HCT116 (cell line): ENCODE measurements at regions not wholly inside any gene's neighbourhood (a gene's known extent, or its start where the extent isn't known, plus 50 kb on each side); places are given as distances from the start of the nearest gene placed in this dataset.

Experiments used
- ATAC-seq: fragments of 200-7000 bp; cut with Tn5 transposase; 2 replicates; pipeline ENCODE4 v1.9.1; 2020; ENCODE audit warnings: mild to moderate bottlenecking, moderate library complexity
- BruUV-seq: library from RNA; stranded (reverse); fragments of 400-500 nt; replicated peaks from 2 replicates; lab custom pipeline; 2021; lab: Mats Ljungman, UMichigan
- CTCF ChIA-PET: fragments of 300-600 bp; sonication (Branson Sonifier 250); formaldehyde crosslinking; loops from one replicate; lab custom pipeline; 2021; ENCODE audit warnings: antibody characterized with exemption; lab: Charles Lee
- POLR2A ChIA-PET: fragments of 300-600, 350-600 bp; sonication (Branson Sonifier 250); formaldehyde crosslinking; loops from one replicate; lab custom pipeline; 2021; ENCODE audit warnings: antibody characterized with exemption; lab: Charles Lee
- RAD21 ChIA-PET, 2 experiments: fragments of 300-600 bp; sonication (Branson Sonifier 250); formaldehyde crosslinking; loops; one replicate each; lab custom pipeline; 2023; ENCODE audit warnings: low total read pairs in 2 of 2; ENCODE audit not compliant: uncharacterized antibody in 2 of 2, unreplicated experiment in 2 of 2, low non-redundant PET in 1 of 2; lab: Charles Lee
- DNase-seq: peaks from one replicate; pipeline ENCODE4 v3.0.0-alpha.2; 2010; ENCODE audit warnings: low read depth, low spot score
- H2AFZ ChIP-seq: fragments of 200-600 bp; shearing (Covaris generic), sonication (generic); 2 replicates; pipeline ENCODE4 v1.6.1; 2017; ENCODE audit warnings: low read depth, mixed run types, mixed read lengths, antibody characterized with exemption, low read length; ENCODE audit not compliant: poor library complexity, severe bottlenecking
- H3K27ac ChIP-seq: 2 replicates; pipeline ENCODE4 v1.5.1; 2012; ENCODE audit warnings: low read depth, low read length
- H3K27me3 ChIP-seq: fragments of 200-600 bp; sonication (generic); 2 replicates; pipeline ENCODE4 v1.6.1; 2016; ENCODE audit warnings: mixed run types, low read length, mixed read lengths; ENCODE audit not compliant: insufficient read depth
- H3K36me3 ChIP-seq, 2 experiments: fragments of 200-500 bp in 1 of 2; fragments of 200-600 bp in 1 of 2; sonication (Bioruptor generic) in 1 of 2; sonication (generic) in 1 of 2; 2 replicates each; pipeline versions ENCODE4 v1.5.1 to v1.6.1; 2014 to 2016; ENCODE audit warnings: low read length in 2 of 2, inconsistent platforms in 1 of 2, mixed read lengths in 1 of 2, mixed run types in 1 of 2; ENCODE audit not compliant: insufficient read depth in 2 of 2, control insufficient read depth in 1 of 2
- H3K4me1 ChIP-seq, 2 experiments: fragments of 200-600 bp in 1 of 2; sonication (generic) in 1 of 2; 2 replicates each; pipeline versions ENCODE4 v1.5.1 to v1.6.1; 2012 to 2017; ENCODE audit warnings: low read length in 2 of 2, inconsistent platforms in 1 of 2, mild to moderate bottlenecking in 1 of 2, mixed read lengths in 1 of 2, mixed run types in 1 of 2, moderate library complexity in 1 of 2; ENCODE audit not compliant: insufficient read depth in 2 of 2, control insufficient read depth in 1 of 2
- H3K4me2 ChIP-seq: fragments of 200-600 bp; sonication (generic); 2 replicates; pipeline ENCODE4 v1.6.1; 2017; ENCODE audit warnings: mixed run types, low read length, mixed read lengths
- H3K4me3 ChIP-seq, 2 experiments: fragments of 200-600 bp in 1 of 2; sonication (generic) in 1 of 2; replicated peaks in 1 of 2; 2 replicates each; pipeline ENCODE4 v1.5.1; 2011 to 2016; ENCODE audit warnings: low read length in 2 of 2, control low read depth in 1 of 2, low read depth in 1 of 2, mild to moderate bottlenecking in 1 of 2, mixed read lengths in 1 of 2, mixed run types in 1 of 2
- H3K79me2 ChIP-seq: fragments of 200-600 bp; sonication (generic); 2 replicates; pipeline ENCODE4 v1.6.1; 2017; ENCODE audit warnings: mild to moderate bottlenecking, mixed run types, low read length, moderate library complexity, mixed read lengths; ENCODE audit not compliant: insufficient read depth
- H3K9ac ChIP-seq: fragments of 200-600 bp; sonication (generic); 2 replicates; pipeline ENCODE4 v1.6.1; 2016; ENCODE audit warnings: low read length, mixed read lengths
- H3K9me2 ChIP-seq: fragments of 200-600 bp; sonication (generic), shearing (Covaris generic); 2 replicates; pipeline ENCODE4 v1.6.1; 2017; ENCODE audit warnings: mixed run types, mild to moderate bottlenecking, moderate library complexity; ENCODE audit not compliant: insufficient read depth
- H3K9me3 ChIP-seq, 2 experiments: fragments of 200-500 bp in 1 of 2; fragments of 200-600 bp in 1 of 2; sonication (Bioruptor generic) in 1 of 2; sonication (generic) in 1 of 2; 2 replicates each; pipeline ENCODE4 v1.6.1; 2014 to 2017; ENCODE audit warnings: low read length in 2 of 2, mixed read lengths in 2 of 2, inconsistent platforms in 1 of 2, low read depth in 1 of 2, mild to moderate bottlenecking in 1 of 2, mixed run types in 1 of 2, moderate library complexity in 1 of 2; ENCODE audit not compliant: control insufficient read depth in 1 of 2, insufficient read depth in 1 of 2
- H4K20me1 ChIP-seq: fragments of 200-600 bp; sonication (generic), shearing (Covaris generic); 2 replicates; pipeline ENCODE4 v1.6.1; 2017; ENCODE audit warnings: mixed run types, mild to moderate bottlenecking, moderate library complexity; ENCODE audit not compliant: insufficient read depth
- CBX3 ChIP-seq: IDR thresholded peaks from 2 replicates; pipeline ENCODE4 v1.6.1; 2012; ENCODE audit warnings: low read depth
- CEBPB ChIP-seq: IDR thresholded peaks from 2 replicates; pipeline ENCODE4 v1.6.1; 2012; ENCODE audit warnings: low read depth
- CTCF ChIP-seq, 3 experiments: fragments of 200-600 bp in 1 of 3; sonication (generic) in 1 of 3; IDR thresholded peaks in 2 of 3; conservative IDR thresholded peaks in 1 of 3; 2 replicates each; pipeline ENCODE4 v1.5.1; 2012 to 2017; ENCODE audit warnings: low read depth in 2 of 3, low read length in 2 of 3, antibody characterized with exemption in 1 of 3, borderline replicate concordance in 1 of 3, control low read depth in 1 of 3, mild to moderate bottlenecking in 1 of 3, mixed read lengths in 1 of 3, mixed run types in 1 of 3, moderate library complexity in 1 of 3; ENCODE audit not compliant: insufficient read depth in 1 of 3
- EGR1 ChIP-seq: IDR thresholded peaks from 2 replicates; pipeline ENCODE4 v1.6.1; 2012; ENCODE audit warnings: low read depth
- EZH2 ChIP-seq: fragments of 200-600 bp; sonication (generic); IDR thresholded peaks from 2 replicates; pipeline ENCODE4 v1.6.1; 2017; ENCODE audit warnings: antibody characterized with exemption, mixed run types
- JUND ChIP-seq: IDR thresholded peaks from 2 replicates; pipeline ENCODE4 v1.6.1; 2012
- POLR2A ChIP-seq: IDR thresholded peaks from 2 replicates; pipeline ENCODE4 v1.7.0; 2011; ENCODE audit warnings: borderline replicate concordance; ENCODE audit not compliant: insufficient read depth, insufficient read length; ENCODE audit errors: extremely low read depth
- SIN3A ChIP-seq: IDR thresholded peaks from 2 replicates; pipeline ENCODE4 v1.6.1; 2012; ENCODE audit warnings: low read depth
- SP1 ChIP-seq: IDR thresholded peaks from 2 replicates; pipeline ENCODE4 v1.6.1; 2012; ENCODE audit warnings: low read depth
- TCF7L2 ChIP-seq: IDR thresholded peaks from 2 replicates; pipeline ENCODE4 v1.7.0; 2011; ENCODE audit warnings: borderline replicate concordance, inconsistent platforms; ENCODE audit not compliant: insufficient read depth, insufficient read length; ENCODE audit errors: extremely low read depth
- YY1 ChIP-seq: IDR thresholded peaks from 2 replicates; pipeline ENCODE4 v1.6.1; 2011; ENCODE audit warnings: low read length, low read depth, moderate library complexity, mild to moderate bottlenecking; ENCODE audit not compliant: insufficient replicate concordance; ENCODE audit errors: extremely low read depth
- ZNF274 ChIP-seq: fragments of 200-500 bp; sonication (Bioruptor generic); IDR thresholded peaks from 2 replicates; pipeline ENCODE4 v1.6.1; 2014; ENCODE audit warnings: mild to moderate bottlenecking, low read depth, low read length, inconsistent platforms
- intact Hi-C: fragments of 100-400 bp; cut with micrococcal nuclease; formaldehyde crosslinking; loops from 2 replicates; pipeline ENCODE4 v1.10.0; 2022
- TF ChIP-seq, protein P1 (sequence below): IDR thresholded peaks from 2 replicates; pipeline ENCODE4 v1.6.1; 2012; ENCODE audit warnings: low read depth
- TF ChIP-seq, protein P2 (sequence below): IDR thresholded peaks from 2 replicates; pipeline ENCODE4 v1.6.1; 2011; ENCODE audit warnings: mild to moderate bottlenecking, low read length, moderate library complexity; ENCODE audit not compliant: insufficient replicate concordance; ENCODE audit errors: extremely low read depth
- TF ChIP-seq, protein P3 (sequence below): IDR thresholded peaks from 2 replicates; pipeline ENCODE4 v1.6.1; 2012

DNA sequence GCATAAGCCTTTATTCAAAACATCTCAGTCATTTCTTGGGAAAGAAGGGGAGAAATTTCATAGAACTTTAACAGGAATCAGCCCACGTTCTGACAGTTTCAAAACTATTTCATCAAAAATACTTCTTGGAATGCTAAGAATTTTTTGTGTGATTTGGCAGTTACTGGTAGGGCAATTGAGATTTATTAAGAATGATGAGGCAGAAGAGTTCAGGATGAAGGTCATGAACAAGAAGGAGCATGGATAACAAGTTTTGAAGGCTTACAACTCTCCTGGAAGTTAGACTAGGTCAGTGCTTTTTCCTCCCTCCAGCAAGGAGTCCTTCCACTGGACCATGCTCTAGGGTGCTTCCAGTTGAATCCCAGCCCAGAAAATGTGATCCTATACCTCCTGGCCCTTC lies 569.9 kb downstream of the ANKRD7 start:
- H3K36me3 ChIP-seq = no peaks in the 10 kb centered on the region
- H3K27me3 ChIP-seq = no peaks in the 10 kb centered on the region
- H3K79me2 ChIP-seq = no peaks in the 10 kb centered on the region
- H2AFZ ChIP-seq = no peak overlapping the region
- H3K27ac ChIP-seq = no peak overlapping the region
- H3K9me3 ChIP-seq = no peaks in the 10 kb centered on the region
- H3K9ac ChIP-seq = no peak overlapping the region
- ChIA-PET RAD21 (no interaction called here), CTCF (no interaction called here), POLR2A (no interaction called here)
- H3K4me2 ChIP-seq = no peak overlapping the region
- H3K4me3 ChIP-seq = no peak overlapping the region
- no TSS peak for BruUV-seq
- H4K20me1 ChIP-seq = no peaks in the 10 kb centered on the region
- DNase-seq (no peak), ATAC-seq (no peak)
- intact Hi-C loops = no loop called here
- no peak for TF ChIP-seq SP1
- no peak for TF ChIP-seq EZH2
- no peak for TF ChIP-seq CBX3
- no peak for TF ChIP-seq JUND
- no peak for TF ChIP-seq CEBPB
- TF ChIP-seq YY1 = no peak
- TF ChIP-seq, protein P1, sequence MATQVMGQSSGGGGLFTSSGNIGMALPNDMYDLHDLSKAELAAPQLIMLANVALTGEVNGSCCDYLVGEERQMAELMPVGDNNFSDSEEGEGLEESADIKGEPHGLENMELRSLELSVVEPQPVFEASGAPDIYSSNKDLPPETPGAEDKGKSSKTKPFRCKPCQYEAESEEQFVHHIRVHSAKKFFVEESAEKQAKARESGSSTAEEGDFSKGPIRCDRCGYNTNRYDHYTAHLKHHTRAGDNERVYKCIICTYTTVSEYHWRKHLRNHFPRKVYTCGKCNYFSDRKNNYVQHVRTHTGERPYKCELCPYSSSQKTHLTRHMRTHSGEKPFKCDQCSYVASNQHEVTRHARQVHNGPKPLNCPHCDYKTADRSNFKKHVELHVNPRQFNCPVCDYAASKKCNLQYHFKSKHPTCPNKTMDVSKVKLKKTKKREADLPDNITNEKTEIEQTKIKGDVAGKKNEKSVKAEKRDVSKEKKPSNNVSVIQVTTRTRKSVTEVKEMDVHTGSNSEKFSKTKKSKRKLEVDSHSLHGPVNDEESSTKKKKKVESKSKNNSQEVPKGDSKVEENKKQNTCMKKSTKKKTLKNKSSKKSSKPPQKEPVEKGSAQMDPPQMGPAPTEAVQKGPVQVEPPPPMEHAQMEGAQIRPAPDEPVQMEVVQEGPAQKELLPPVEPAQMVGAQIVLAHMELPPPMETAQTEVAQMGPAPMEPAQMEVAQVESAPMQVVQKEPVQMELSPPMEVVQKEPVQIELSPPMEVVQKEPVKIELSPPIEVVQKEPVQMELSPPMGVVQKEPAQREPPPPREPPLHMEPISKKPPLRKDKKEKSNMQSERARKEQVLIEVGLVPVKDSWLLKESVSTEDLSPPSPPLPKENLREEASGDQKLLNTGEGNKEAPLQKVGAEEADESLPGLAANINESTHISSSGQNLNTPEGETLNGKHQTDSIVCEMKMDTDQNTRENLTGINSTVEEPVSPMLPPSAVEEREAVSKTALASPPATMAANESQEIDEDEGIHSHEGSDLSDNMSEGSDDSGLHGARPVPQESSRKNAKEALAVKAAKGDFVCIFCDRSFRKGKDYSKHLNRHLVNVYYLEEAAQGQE = no peak
- TF ChIP-seq EGR1 = no peak
- no peak for TF ChIP-seq SIN3A
- no peak for TF ChIP-seq CTCF (IDR thresholded peaks at IDR 0.05 in 2 of 3, conservative IDR thresholded peaks at IDR 0.05 in 1 of 3; ENCODE audit: borderline replicate concordance in 1 of 3, insufficient read depth in 1 of 3, low read depth in 2 of 3, low read length in 2 of 3)
- TF ChIP-seq POLR2A = no peak
- TF ChIP-seq, protein P2, sequence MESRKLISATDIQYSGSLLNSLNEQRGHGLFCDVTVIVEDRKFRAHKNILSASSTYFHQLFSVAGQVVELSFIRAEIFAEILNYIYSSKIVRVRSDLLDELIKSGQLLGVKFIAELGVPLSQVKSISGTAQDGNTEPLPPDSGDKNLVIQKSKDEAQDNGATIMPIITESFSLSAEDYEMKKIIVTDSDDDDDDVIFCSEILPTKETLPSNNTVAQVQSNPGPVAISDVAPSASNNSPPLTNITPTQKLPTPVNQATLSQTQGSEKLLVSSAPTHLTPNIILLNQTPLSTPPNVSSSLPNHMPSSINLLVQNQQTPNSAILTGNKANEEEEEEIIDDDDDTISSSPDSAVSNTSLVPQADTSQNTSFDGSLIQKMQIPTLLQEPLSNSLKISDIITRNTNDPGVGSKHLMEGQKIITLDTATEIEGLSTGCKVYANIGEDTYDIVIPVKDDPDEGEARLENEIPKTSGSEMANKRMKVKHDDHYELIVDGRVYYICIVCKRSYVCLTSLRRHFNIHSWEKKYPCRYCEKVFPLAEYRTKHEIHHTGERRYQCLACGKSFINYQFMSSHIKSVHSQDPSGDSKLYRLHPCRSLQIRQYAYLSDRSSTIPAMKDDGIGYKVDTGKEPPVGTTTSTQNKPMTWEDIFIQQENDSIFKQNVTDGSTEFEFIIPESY = no peak
- no peak for TF ChIP-seq ZNF274
- TF ChIP-seq, protein P3, sequence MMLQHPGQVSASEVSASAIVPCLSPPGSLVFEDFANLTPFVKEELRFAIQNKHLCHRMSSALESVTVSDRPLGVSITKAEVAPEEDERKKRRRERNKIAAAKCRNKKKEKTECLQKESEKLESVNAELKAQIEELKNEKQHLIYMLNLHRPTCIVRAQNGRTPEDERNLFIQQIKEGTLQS = no peak
- no peak for TF ChIP-seq TCF7L2
- H3K4me1 ChIP-seq = no peaks in the 10 kb centered on the region
- 0 out of 2 replicates have a peak, but pooled peaks cover 3% of the 10 kb centered on the region for H3K9me2 ChIP-seq
